Peyer's patch (tissue), 4 donors: ENCODE measurements at regions not wholly inside any gene's neighbourhood (a gene's known extent, or its start where the extent isn't known, plus 50 kb on each side); places are given as distances from the start of the nearest gene placed in this dataset.

Experiments
- POLR2A ChIP-seq, 2 donors: fragments of 450-650 bp; IDR thresholded peaks; one replicate each; pipeline ENCODE4 v1.5.1; 2017; ENCODE audit warnings: antibody characterized with exemption in 2 of 2, mild to moderate bottlenecking in 2 of 2, moderate library complexity in 2 of 2
- TF ChIP-seq, protein P1 (sequence below), 6 experiments: fragments of 450-650 bp in 4 of 6; fragments of 200-600 bp in 2 of 6; sonication (generic) in 1 of 6; IDR thresholded peaks; one replicate each; pipeline ENCODE4 v1.5.1; 2017 to 2019; ENCODE audit warnings: antibody characterized with exemption in 6 of 6, mild to moderate bottlenecking in 3 of 6, moderate library complexity in 1 of 6

GRCh38 chr3:178325330-178325729 lies 210.9 kb upstream of the KCNMB2 start:
- TF ChIP-seq, protein P1, sequence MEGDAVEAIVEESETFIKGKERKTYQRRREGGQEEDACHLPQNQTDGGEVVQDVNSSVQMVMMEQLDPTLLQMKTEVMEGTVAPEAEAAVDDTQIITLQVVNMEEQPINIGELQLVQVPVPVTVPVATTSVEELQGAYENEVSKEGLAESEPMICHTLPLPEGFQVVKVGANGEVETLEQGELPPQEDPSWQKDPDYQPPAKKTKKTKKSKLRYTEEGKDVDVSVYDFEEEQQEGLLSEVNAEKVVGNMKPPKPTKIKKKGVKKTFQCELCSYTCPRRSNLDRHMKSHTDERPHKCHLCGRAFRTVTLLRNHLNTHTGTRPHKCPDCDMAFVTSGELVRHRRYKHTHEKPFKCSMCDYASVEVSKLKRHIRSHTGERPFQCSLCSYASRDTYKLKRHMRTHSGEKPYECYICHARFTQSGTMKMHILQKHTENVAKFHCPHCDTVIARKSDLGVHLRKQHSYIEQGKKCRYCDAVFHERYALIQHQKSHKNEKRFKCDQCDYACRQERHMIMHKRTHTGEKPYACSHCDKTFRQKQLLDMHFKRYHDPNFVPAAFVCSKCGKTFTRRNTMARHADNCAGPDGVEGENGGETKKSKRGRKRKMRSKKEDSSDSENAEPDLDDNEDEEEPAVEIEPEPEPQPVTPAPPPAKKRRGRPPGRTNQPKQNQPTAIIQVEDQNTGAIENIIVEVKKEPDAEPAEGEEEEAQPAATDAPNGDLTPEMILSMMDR (IDR thresholded peaks at IDR 0.05) = peak in 4 of 6 experiments; percentile 13 to 56 (median 50)
- no peak for TF ChIP-seq POLR2A (IDR thresholded peaks at IDR 0.05)
